HG02981 (cell line): ENCODE measurements at regions not wholly inside any gene's neighbourhood (a gene's known extent, or its start where the extent isn't known, plus 50 kb on each side); places are given as distances from the start of the nearest gene placed in this dataset.

Source experiments
- ATAC-seq: cut with Tn5 transposase; IDR thresholded peaks from one replicate; pipeline ENCODE4 v1.9.1; 2021; ENCODE audit warnings: mild to moderate bottlenecking, moderate library complexity; ENCODE audit not compliant: unreplicated experiment

- ATAC-seq, result no peak
These were observed 56.6 kb upstream of the CITED2 start for GRCh38 chr6:139430899-139431601.

- ATAC-seq, result no peak
These were observed 55.2 kb upstream of the CITED2 start for GRCh38 chr6:139429580-139430145.

GRCh38 chr6:139427199-139427598 is 52.8 kb upstream of the CITED2 start:
- no peak for ATAC-seq

- no peak for ATAC-seq
These were observed 52.3 kb upstream of the CITED2 start for GRCh38 chr6:139426795-139427194.

- ATAC-seq, result no peak
These were observed 51.3 kb upstream of the CITED2 start for GRCh38 chr6:139425780-139426179.

- no peak for ATAC-seq
These were observed 49.7 kb upstream of the CITED2 start for GRCh38 chr6:139423971-139424667.
